Stimulated activated CD8-positive, alpha-beta memory T cell treated with anti-CD3 and anti-CD28 coated beads, Interleukin-4, amount 100 ng/mL, for 1 hour (primary cell): ENCODE measurements at regions not wholly inside any gene's neighbourhood (a gene's known extent, or its start where the extent isn't known, plus 50 kb on each side); places are given as distances from the start of the nearest gene placed in this dataset.

ENCODE experiments used
- DNase-seq, 2 donors: peaks; one replicate each; pipeline ENCODE4 v3.0.0-alpha.2; 2020; ENCODE audit warnings: low read depth in 2 of 2, low spot score in 1 of 2

GRCh38 chr7:422191-422885, 97.3 kb downstream of the PDGFA start:
- DNase-seq = no peak

GRCh38 chr7:422886-423225, 96.8 kb downstream of the PDGFA start:
- DNase-seq = no peak

- no peak for DNase-seq
Observed at GRCh38 chr7:423312-424260, 96.1 kb downstream of the PDGFA start.

GRCh38 chr7:424301-424935, 95.2 kb downstream of the PDGFA start:
- no peak for DNase-seq

GRCh38 chr7:424961-425793, 94.5 kb downstream of the PDGFA start:
- DNase-seq = no peak

- DNase-seq = no peak
Observed at GRCh38 chr7:425794-426188, 93.9 kb downstream of the PDGFA start.

GRCh38 chr7:426510-426909, 93.1 kb downstream of the PDGFA start:
- DNase-seq = no peak

- no peak for DNase-seq
Observed at GRCh38 chr7:427506-428103, 92.0 kb downstream of the PDGFA start.

GRCh38 chr7:428387-428786, 91.3 kb downstream of the PDGFA start:
- no peak for DNase-seq

- no peak for DNase-seq
Observed at GRCh38 chr7:428927-429827, 90.5 kb downstream of the PDGFA start.

- DNase-seq = no peak
Observed at GRCh38 chr7:429828-430180, 89.8 kb downstream of the PDGFA start.

- no peak for DNase-seq
Observed at GRCh38 chr7:431041-431440, 88.6 kb downstream of the PDGFA start.

- DNase-seq = no peak
Observed at GRCh38 chr7:431658-432111, 88.0 kb downstream of the PDGFA start.

- DNase-seq = no peak
Observed at GRCh38 chr7:432256-432655, 87.4 kb downstream of the PDGFA start.

- no peak for DNase-seq
Observed at GRCh38 chr7:432933-433332, 86.7 kb downstream of the PDGFA start.

GRCh38 chr7:433558-433957, 86.1 kb downstream of the PDGFA start:
- DNase-seq = no peak

- no peak for DNase-seq
Observed at GRCh38 chr7:434891-435629, 84.6 kb downstream of the PDGFA start.

- DNase-seq = no peak
Observed at GRCh38 chr7:435630-436366, 83.8 kb downstream of the PDGFA start.
